SK-N-SH (cell line): ENCODE measurements at regions not wholly inside any gene's neighbourhood (a gene's known extent, or its start where the extent isn't known, plus 50 kb on each side); places are given as distances from the start of the nearest gene placed in this dataset.

ENCODE experiments used
- CTCF ChIA-PET: fragments of 300-600, 350-600 bp; formaldehyde crosslinking; extraction: SDS; loops from one replicate; lab custom pipeline; 2021; lab: Yijun Ruan, JAX
- POLR2A ChIA-PET: fragments of 350-600 bp; sonication (Branson Sonifier 250); formaldehyde crosslinking; extraction: SDS; loops from one replicate; lab custom pipeline; 2020; ENCODE audit warnings: antibody characterized with exemption, inconsistent platforms; lab: Yijun Ruan, JAX
- DNase-seq: peaks from one replicate; pipeline ENCODE4 v3.0.0; 2012
- H2AFZ ChIP-seq: fragments of 200-600 bp; sonication (generic); 2 replicates; pipeline ENCODE4 v1.8.1; 2016; ENCODE audit warnings: antibody characterized with exemption, mild to moderate bottlenecking, low read depth
- H3F3A ChIP-seq: fragments of 200-600 bp; sonication (generic); replicated peaks from 2 replicates; pipeline ENCODE3; 2016; ENCODE audit warnings: antibody characterized with exemption, mild to moderate bottlenecking; ENCODE audit not compliant: insufficient read depth
- H3K27ac ChIP-seq, 2 experiments: fragments of 200-500 bp in 1 of 2; fragments of 200-600 bp in 1 of 2; sonication (Bioruptor generic) in 1 of 2; sonication (generic), shearing (Covaris generic) in 1 of 2; 2 replicates each; pipeline versions ENCODE4 v1.5.1 to v1.6.1; 2014 to 2016; ENCODE audit warnings: low read depth in 2 of 2, inconsistent platforms in 1 of 2, low read length in 1 of 2, mild to moderate bottlenecking in 1 of 2, mixed read lengths in 1 of 2
- H3K27me3 ChIP-seq: fragments of 200-600 bp; sonication (generic), shearing (Covaris generic); 2 replicates; pipeline ENCODE4 v1.6.1; 2016; ENCODE audit warnings: mixed run types; ENCODE audit not compliant: insufficient read depth
- H3K36me3 ChIP-seq, 2 experiments: fragments of 200-500 bp in 1 of 2; fragments of 200-600 bp in 1 of 2; sonication (Bioruptor generic) in 1 of 2; sonication (generic) in 1 of 2; replicated peaks in 1 of 2; 2 replicates each; pipeline versions ENCODE3 to v1.5.1; 2014 to 2016; ENCODE audit warnings: low read length in 1 of 2, mild to moderate bottlenecking in 1 of 2; ENCODE audit not compliant: insufficient read depth in 2 of 2, control insufficient read depth in 1 of 2
- H3K4me1 ChIP-seq, 2 experiments: fragments of 200-500 bp in 1 of 2; fragments of 200-600 bp in 1 of 2; sonication (Bioruptor generic) in 1 of 2; sonication (generic), shearing (Covaris generic) in 1 of 2; 2 replicates each; pipeline versions ENCODE4 v1.5.1 to v1.6.1; 2014 to 2016; ENCODE audit warnings: low read depth in 1 of 2, low read length in 1 of 2, mixed run types in 1 of 2; ENCODE audit not compliant: insufficient read depth in 2 of 2, control insufficient read depth in 1 of 2
- H3K4me2 ChIP-seq: fragments of 200-600 bp; sonication (generic), shearing (Covaris generic); 2 replicates; pipeline ENCODE4 v1.6.1; 2017; ENCODE audit warnings: mixed run types
- H3K4me3 ChIP-seq, 2 experiments: fragments of 200-500 bp in 1 of 2; fragments of 200-600 bp in 1 of 2; sonication (Bioruptor generic) in 1 of 2; sonication (generic), shearing (Covaris generic) in 1 of 2; 2 replicates each; pipeline versions ENCODE4 v1.5.1 to v1.8.1; 2014 to 2016; ENCODE audit warnings: low read depth in 2 of 2, inconsistent platforms in 1 of 2, low read length in 1 of 2, mild to moderate bottlenecking in 1 of 2, mixed read lengths in 1 of 2, moderate library complexity in 1 of 2
- H3K79me2 ChIP-seq: fragments of 200-600 bp; sonication (generic); 2 replicates; pipeline ENCODE4 v1.8.1; 2017; ENCODE audit warnings: mild to moderate bottlenecking; ENCODE audit not compliant: insufficient read depth
- H3K9ac ChIP-seq: fragments of 200-600 bp; sonication (generic); 2 replicates; pipeline ENCODE4 v1.6.1; 2017; ENCODE audit warnings: mixed run types
- H3K9me2 ChIP-seq: fragments of 200-600 bp; sonication (generic); 2 replicates; pipeline ENCODE4 v1.6.1; 2017; ENCODE audit warnings: mixed run types
- H3K9me3 ChIP-seq: fragments of 200-600 bp; sonication (generic); 2 replicates; pipeline ENCODE4 v1.6.1; 2017; ENCODE audit warnings: mixed run types, mild to moderate bottlenecking, moderate library complexity
- H4K20me1 ChIP-seq: fragments of 200-600 bp; sonication (generic); 2 replicates; pipeline ENCODE4 v1.6.1; 2017; ENCODE audit warnings: mild to moderate bottlenecking, mixed run types; ENCODE audit not compliant: insufficient read depth
- CHD2 ChIP-seq: fragments of 150-350 bp; IDR thresholded peaks from 2 replicates; pipeline ENCODE4 v1.6.1; 2018; ENCODE audit warnings: low read length; ENCODE audit not compliant: partially characterized antibody
- CTCF ChIP-seq: fragments of 200-600 bp; sonication (generic); IDR thresholded peaks from 2 replicates; pipeline ENCODE4 v1.6.1; 2017; ENCODE audit warnings: antibody characterized with exemption, mild to moderate bottlenecking, moderate library complexity
- ELF1 ChIP-seq: IDR thresholded peaks from 2 replicates; pipeline ENCODE4 v1.4.0; 2012
- EP300 ChIP-seq, 2 experiments: IDR thresholded peaks; 2 replicates each; pipeline versions ENCODE4 v1.4.0 to v1.6.1; 2012; ENCODE audit warnings: borderline replicate concordance in 1 of 2, low read depth in 1 of 2, low read length in 1 of 2
- EZH2phosphoT487 ChIP-seq: fragments of 200-600 bp; sonication (generic); IDR thresholded peaks from 2 replicates; pipeline ENCODE4 v1.6.1; 2017; ENCODE audit warnings: low read depth, mixed run types, mild to moderate bottlenecking, antibody characterized with exemption, moderate library complexity, borderline replicate concordance
- FOXM1 ChIP-seq: IDR thresholded peaks from 2 replicates; pipeline ENCODE4 v1.4.0; 2012; ENCODE audit warnings: low read depth, mild to moderate bottlenecking
- GATA2 ChIP-seq: sonication (generic); formaldehyde crosslinking; IDR thresholded peaks from 2 replicates; pipeline ENCODE4 v1.5.0; 2020; ENCODE audit warnings: mild to moderate bottlenecking, missing genetic modification reagents
- JUND ChIP-seq: IDR thresholded peaks from 2 replicates; pipeline ENCODE4 v1.4.0; 2012
- MAX ChIP-seq: IDR thresholded peaks from 2 replicates; pipeline ENCODE4 v1.4.0; 2012; ENCODE audit warnings: low read depth
- NRF1 ChIP-seq: IDR thresholded peaks from 2 replicates; pipeline ENCODE4 v1.6.1; 2012; ENCODE audit warnings: low read depth, mild to moderate bottlenecking, low read length
- PBX3 ChIP-seq: IDR thresholded peaks from 2 replicates; pipeline ENCODE4; 2012
- RAD21 ChIP-seq: IDR thresholded peaks from 2 replicates; pipeline ENCODE4 v1.6.1; 2012; ENCODE audit warnings: mild to moderate bottlenecking, low read length
- REST ChIP-seq: IDR thresholded peaks from 2 replicates; pipeline ENCODE4 v1.6.1; 2012; ENCODE audit warnings: mild to moderate bottlenecking, low read depth, low read length, moderate library complexity
- SIN3A ChIP-seq: IDR thresholded peaks from 2 replicates; pipeline ENCODE4 v1.6.1; 2012; ENCODE audit warnings: low read depth, mild to moderate bottlenecking, low read length, moderate library complexity, borderline replicate concordance
- SMC3 ChIP-seq: IDR thresholded peaks from 2 replicates; pipeline ENCODE4 v1.6.1; 2012; ENCODE audit warnings: low read depth, low read length, improper control_type of control experiment
- TAF1 ChIP-seq: IDR thresholded peaks from 2 replicates; pipeline ENCODE4 v1.6.1; 2012; ENCODE audit warnings: low read depth, mild to moderate bottlenecking, low read length, moderate library complexity, borderline replicate concordance
- USF1 ChIP-seq: IDR thresholded peaks from 2 replicates; pipeline ENCODE4 v1.4.0; 2012; ENCODE audit warnings: low read depth, borderline replicate concordance
- USF2 ChIP-seq: fragments of 150-350 bp; IDR thresholded peaks from 2 replicates; pipeline ENCODE4 v1.6.1; 2017; ENCODE audit warnings: antibody characterized with exemption, low read length, low read depth, borderline replicate concordance
- YY1 ChIP-seq: IDR thresholded peaks from 2 replicates; pipeline ENCODE4 v1.4.0; 2012; ENCODE audit warnings: low read depth, mild to moderate bottlenecking
- WGBS: methylation state at CpG from one replicate; pipeline ENCODE4 v1.1.6; 2017; ENCODE audit warnings: low lambda C conversion rate; 5-methylcytosine and 5-hydroxymethylcytosine counted together

GRCh38 chr17:51546114-51546513, 285.8 kb downstream of the UTP18 start:
- H3K4me2 ChIP-seq, result no peak overlapping the region
- H3K36me3 ChIP-seq, result no peaks in the 10 kb centered on the region
- no peaks in the 10 kb centered on the region for H4K20me1 ChIP-seq
- TF ChIP-seq CTCF (no peak), EZH2phosphoT487 (no peak), PBX3 (no peak), YY1 (no peak), EP300 (IDR thresholded peaks at IDR 0.05; ENCODE audit: borderline replicate concordance in 1 of 2, low read depth in 1 of 2, low read length in 1 of 2) (no peak), SIN3A (no peak), RAD21 (no peak), CHD2 (no peak), ELF1 (no peak), NRF1 (no peak), GATA2 (CRISPR knock-in tag) (no peak), SMC3 (no peak), USF1 (no peak), REST (no peak), USF2 (no peak), MAX (no peak), TAF1 (no peak), FOXM1 (no peak), JUND (no peak)
- 24% methylated on average over 2 of the region's 2 CpGs for WGBS
- H3K9ac ChIP-seq, result no peak overlapping the region
- no peaks in the 10 kb centered on the region for H3K4me1 ChIP-seq
- no peak overlapping the region for H3K4me3 ChIP-seq
- H3K79me2 ChIP-seq, result no peaks in the 10 kb centered on the region
- no peaks in the 10 kb centered on the region for H3F3A ChIP-seq
- H3K9me3 ChIP-seq, result 0 out of 2 replicates have a peak, but pooled peaks cover 10% of the 10 kb centered on the region
- no peak overlapping the region for H2AFZ ChIP-seq
- H3K9me2 ChIP-seq, result no peaks in the 10 kb centered on the region
- POLR2A ChIA-PET, result no interaction called here
- CTCF ChIA-PET, result interaction anchor here (0.5 to 1.2 kb wide), 4 partner anchors 39 to 247 kb away, joined by 3 to 5 read pairs (median 4); no protein-coding TSS in a partner anchor
- no peak overlapping the region for H3K27ac ChIP-seq
- no peak for DNase-seq
- H3K27me3 ChIP-seq, result no peaks in the 10 kb centered on the region
